ENCODE measurements at regions not wholly inside any gene's neighbourhood (a gene's known extent, or its start where the extent isn't known, plus 50 kb on each side); places are given as distances from the start of the nearest gene placed in this dataset.
"Not testable (repeated sequence)": the region's sequence is repeated elsewhere in the genome, so short reads cannot be mapped to it uniquely, and the experiment has no call there.

- not testable (repeated sequence) for DNase-seq
Measured at GRCh38 chr13:18773988-18774387, 407.6 kb downstream of the TUBA3C start.

- DNase-seq: not testable (repeated sequence)
Measured at GRCh38 chr13:18741696-18742095, 439.9 kb downstream of the TUBA3C start.

- no peak for DNase-seq
Measured at GRCh38 chr13:18739310-18739709, 442.3 kb downstream of the TUBA3C start.

GRCh38 chr13:18738086-18738485, 443.5 kb downstream of the TUBA3C start:
- DNase-seq: not testable (repeated sequence)

GRCh38 chr13:18727138-18727537, 454.5 kb downstream of the TUBA3C start:
- DNase-seq: not testable (repeated sequence)

GRCh38 chr13:18726524-18726923, 455.1 kb downstream of the TUBA3C start:
- DNase-seq: not testable (repeated sequence)

- not testable (repeated sequence) for DNase-seq
Measured at GRCh38 chr13:18725242-18725822, 456.3 kb downstream of the TUBA3C start.

- no peak for DNase-seq
Measured at GRCh38 chr13:18714889-18715288, 466.7 kb downstream of the TUBA3C start.

GRCh38 chr13:18710673-18711072, 471.0 kb downstream of the TUBA3C start:
- not testable (repeated sequence) for DNase-seq

- DNase-seq: not testable (repeated sequence)
Measured at GRCh38 chr13:18706538-18706937, 475.1 kb downstream of the TUBA3C start.

- DNase-seq: not testable (repeated sequence)
Measured at GRCh38 chr13:18702464-18703247, 479.0 kb downstream of the TUBA3C start.

- DNase-seq: not testable (repeated sequence)
Measured at GRCh38 chr13:18698332-18698731, 483.3 kb downstream of the TUBA3C start.

GRCh38 chr13:18697851-18698250, 483.8 kb downstream of the TUBA3C start:
- DNase-seq: not testable (repeated sequence)

- DNase-seq: not testable (repeated sequence)
Measured at GRCh38 chr13:18697221-18697620, 484.4 kb downstream of the TUBA3C start.

- DNase-seq: not testable (repeated sequence)
Measured at GRCh38 chr13:18677403-18677802, 504.2 kb downstream of the TUBA3C start.

GRCh38 chr13:18675268-18675667, 506.4 kb downstream of the TUBA3C start:
- not testable (repeated sequence) for DNase-seq

- DNase-seq: not testable (repeated sequence)
Measured at GRCh38 chr13:18673794-18674193, 507.8 kb downstream of the TUBA3C start.

- DNase-seq: not testable (repeated sequence)
Measured at GRCh38 chr13:18666585-18666984, 515.0 kb downstream of the TUBA3C start.

- DNase-seq: not testable (repeated sequence)
Measured at GRCh38 chr13:18665716-18666115, 515.9 kb downstream of the TUBA3C start.

- DNase-seq: not testable (repeated sequence)
Measured at GRCh38 chr13:18665124-18665523, 516.5 kb downstream of the TUBA3C start.

GRCh38 chr13:18663222-18663621, 518.4 kb downstream of the TUBA3C start:
- not testable (repeated sequence) for DNase-seq

- not testable (repeated sequence) for DNase-seq
Measured at GRCh38 chr13:18643644-18644172, 537.9 kb downstream of the TUBA3C start.

GRCh38 chr13:18628928-18629327, 552.7 kb downstream of the TUBA3C start:
- DNase-seq: not testable (repeated sequence)

- DNase-seq: no peak
Measured at GRCh38 chr13:18628428-18628827, 553.2 kb downstream of the TUBA3C start.

Measured in islet precursor cell (in vitro differentiated cells).